Mesodermal cell (in vitro differentiated cells): ENCODE measurements at regions not wholly inside any gene's neighbourhood (a gene's known extent, or its start where the extent isn't known, plus 50 kb on each side); places are given as distances from the start of the nearest gene placed in this dataset.

Experiments
- H3K27ac ChIP-seq: 2 replicates; pipeline ENCODE4 v1.7.0; 2013; ENCODE audit warnings: mild to moderate bottlenecking, low read depth, low read length, moderate library complexity; ENCODE audit not compliant: severe bottlenecking
- H3K36me3 ChIP-seq: 2 replicates; pipeline ENCODE4 v1.7.1; 2013; ENCODE audit warnings: mild to moderate bottlenecking, low read length, moderate library complexity; ENCODE audit not compliant: control insufficient read depth, insufficient read depth
- H3K4me1 ChIP-seq: one replicate; pipeline ENCODE4 v1.7.1; 2013; ENCODE audit warnings: mild to moderate bottlenecking, low read length; ENCODE audit not compliant: insufficient read depth, control insufficient read depth, poor library complexity, severe bottlenecking
- H3K4me3 ChIP-seq: 2 replicates; pipeline ENCODE4 v1.7.0; 2013; ENCODE audit warnings: low read length, control low read depth, mild to moderate bottlenecking; ENCODE audit not compliant: insufficient read depth, poor library complexity, severe bottlenecking; ENCODE audit errors: extremely low read depth
- H3K9me3 ChIP-seq: 2 replicates; pipeline ENCODE4 v1.7.1; 2013; ENCODE audit warnings: mild to moderate bottlenecking, low read length, moderate library complexity; ENCODE audit not compliant: control insufficient read depth
- WGBS, 2 experiments: methylation state at CpG; one replicate each; pipeline ENCODE4 v1.1.5; 2013; ENCODE audit warnings: missing lambda C conversion rate in 2 of 2; ENCODE audit not compliant: insufficient coverage in 2 of 2; 5-methylcytosine and 5-hydroxymethylcytosine counted together

GRCh38 chr9:22241611-22242010, 205.0 kb upstream of the DMRTA1 start:
- no peak overlapping the region for H3K4me3 ChIP-seq
- H3K9me3 ChIP-seq, result no peaks in the 10 kb centered on the region
- no peak overlapping the region for H3K27ac ChIP-seq
- no peaks in the 10 kb centered on the region for H3K36me3 ChIP-seq
- H3K4me1 ChIP-seq, result peaks cover 44% of the 10 kb centered on the region

- H3K4me1 ChIP-seq, result peaks cover 21% of the 10 kb centered on the region
- no peaks in the 10 kb centered on the region for H3K9me3 ChIP-seq
- no peak overlapping the region for H3K27ac ChIP-seq
- no peak overlapping the region for H3K4me3 ChIP-seq
- WGBS, 2 experiments, result 19 to 37% methylated on average over 4 to 5 of the region's 9 CpGs
- H3K36me3 ChIP-seq, result no peaks in the 10 kb centered on the region
Observed at GRCh38 chr9:22244139-22245011, 202.2 kb upstream of the DMRTA1 start.

DNA sequence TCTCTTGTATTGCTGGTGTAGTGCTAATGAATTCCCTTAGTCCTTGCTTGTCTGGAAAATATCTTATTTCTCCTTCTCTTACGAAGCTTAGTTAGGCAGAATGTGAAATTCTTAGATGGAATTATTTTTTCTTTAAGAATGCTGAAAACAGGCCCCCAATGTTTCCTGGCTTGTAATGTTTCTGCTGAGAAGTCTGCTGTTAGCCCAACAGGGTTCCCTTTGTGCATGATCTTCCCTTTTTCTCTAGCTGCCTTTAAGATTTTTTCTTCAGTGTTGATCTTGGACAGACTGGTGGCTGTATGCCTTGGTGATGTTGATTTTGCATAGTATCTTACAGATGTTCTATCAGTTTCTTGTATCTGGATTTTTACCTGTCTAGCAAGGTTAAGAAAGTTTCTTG, 191.3 kb upstream of the DMRTA1 start:
- Histone ChIP-seq H3K27ac (no peak overlapping the region), H3K4me3 (no peak overlapping the region), H3K9me3 (peaks cover 15% of the 10 kb centered on the region), H3K36me3 (no peaks in the 10 kb centered on the region), H3K4me1 (no peaks in the 10 kb centered on the region)
- no CpG with 5 or more reads among the region's 1 CpG for WGBS, 2 experiments

DNA sequence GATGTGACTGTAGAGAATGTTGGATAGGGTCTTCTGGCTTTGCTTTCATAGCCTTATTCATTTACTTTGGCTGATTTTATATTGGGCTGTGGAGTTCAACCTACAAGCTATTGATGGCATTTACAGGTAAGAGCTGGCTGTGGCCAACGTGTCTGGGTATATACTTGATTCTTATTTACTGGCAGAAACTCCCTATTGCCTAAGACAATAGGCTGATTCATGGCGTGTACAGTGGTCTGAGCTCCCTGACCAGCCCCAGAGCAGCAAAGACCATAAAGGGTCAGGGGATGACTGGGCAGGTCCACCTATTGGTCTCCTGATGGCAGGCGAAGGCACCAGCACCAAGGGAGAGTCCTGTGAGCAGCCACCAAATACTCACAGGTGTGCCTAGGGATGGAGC, 190.2 kb upstream of the DMRTA1 start:
- Histone ChIP-seq H3K36me3 (no peaks in the 10 kb centered on the region), H3K9me3 (peaks cover 5% of the 10 kb centered on the region), H3K4me3 (no peak overlapping the region), H3K4me1 (no peaks in the 10 kb centered on the region), H3K27ac (no peak overlapping the region)
- 81 to 100% methylated on average over 2 to 3 of the region's 3 CpGs for whole genome bisulfite sequencing, 2 experiments

- Histone ChIP-seq H3K36me3 (no peaks in the 10 kb centered on the region), H3K27ac (no peak overlapping the region), H3K4me1 (no peaks in the 10 kb centered on the region), H3K9me3 (no peaks in the 10 kb centered on the region), H3K4me3 (no peak overlapping the region)
Observed at GRCh38 chr9:22257026-22257816, 189.4 kb upstream of the DMRTA1 start.

DNA sequence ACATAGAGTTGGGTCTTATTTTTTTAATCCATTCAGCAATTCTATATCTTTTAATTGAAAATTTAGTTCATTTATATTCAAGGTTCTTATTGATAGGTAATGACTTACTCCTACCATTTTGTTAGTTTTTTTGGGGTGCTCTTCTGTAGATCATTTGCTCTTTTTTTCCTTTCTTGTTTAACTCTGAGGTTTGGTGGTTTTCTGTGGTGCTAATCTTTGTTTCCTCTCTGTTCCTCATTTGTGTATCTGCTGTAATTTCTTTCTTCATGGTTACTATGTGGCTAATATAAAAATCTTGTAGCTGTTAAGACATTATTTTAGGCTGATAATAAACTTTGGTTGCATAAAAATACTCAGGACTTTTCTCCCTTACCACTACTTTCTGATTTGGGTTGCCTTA, 181.6 kb upstream of the DMRTA1 start:
- Histone ChIP-seq H3K9me3 (peaks cover 11% of the 10 kb centered on the region), H3K36me3 (no peaks in the 10 kb centered on the region), H3K27ac (no peak overlapping the region), H3K4me1 (no peaks in the 10 kb centered on the region), H3K4me3 (no peak overlapping the region)

DNA sequence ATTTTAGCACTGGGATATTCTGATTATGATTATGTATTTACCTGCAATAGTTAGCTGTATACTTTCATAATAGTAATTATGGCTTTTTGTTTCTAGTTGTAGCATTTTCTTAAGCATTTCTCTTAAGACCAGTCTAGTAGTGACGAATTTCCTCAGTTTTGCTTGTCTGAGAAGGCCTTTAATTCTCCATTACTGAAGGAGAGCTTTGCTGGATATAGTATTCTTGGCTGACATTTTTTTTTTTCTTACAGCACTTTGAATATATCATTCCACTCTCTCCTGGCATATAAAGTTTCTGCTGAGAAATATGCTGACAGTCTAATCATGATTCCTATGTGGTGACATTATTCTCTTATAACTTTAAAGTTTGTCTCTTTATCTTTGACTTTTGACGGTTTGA, 181.1 kb upstream of the DMRTA1 start:
- no peaks in the 10 kb centered on the region for H3K4me1 ChIP-seq
- no CpG with 5 or more reads among the region's 2 CpGs for WGBS, 2 experiments
- no peak overlapping the region for H3K4me3 ChIP-seq
- peaks cover 11% of the 10 kb centered on the region for H3K9me3 ChIP-seq
- no peak overlapping the region for H3K27ac ChIP-seq
- H3K36me3 ChIP-seq, result no peaks in the 10 kb centered on the region

GRCh38 chr9:22274477-22274876, 172.1 kb upstream of the DMRTA1 start:
- no peaks in the 10 kb centered on the region for H3K9me3 ChIP-seq
- no peak overlapping the region for H3K4me3 ChIP-seq
- no peaks in the 10 kb centered on the region for H3K4me1 ChIP-seq
- 100% methylated on average over 1 of the region's 2 CpGs for WGBS, 2 experiments
- H3K27ac ChIP-seq, result no peak overlapping the region
- H3K36me3 ChIP-seq, result no peaks in the 10 kb centered on the region

DNA sequence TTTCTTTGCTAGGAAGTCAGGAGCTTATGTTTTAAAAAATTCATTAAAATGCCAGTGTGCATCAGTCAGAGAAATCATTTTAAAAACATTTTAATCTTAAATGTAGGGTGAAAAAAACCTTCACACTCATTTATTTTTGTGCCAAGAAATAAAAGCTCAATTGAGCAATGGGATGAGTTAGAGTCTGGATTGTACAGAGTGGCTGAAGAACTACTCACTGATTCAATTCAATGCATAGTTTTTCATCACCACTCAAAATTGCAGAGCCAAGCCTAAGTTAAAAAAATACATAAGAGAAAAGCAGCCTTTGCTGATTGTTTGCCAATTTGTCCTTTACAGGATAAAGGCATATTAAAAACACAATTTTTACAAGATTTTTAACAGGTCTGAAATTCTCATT, 168.2 kb upstream of the DMRTA1 start:
- no peak overlapping the region for H3K4me3 ChIP-seq
- no peak overlapping the region for H3K27ac ChIP-seq
- no peaks in the 10 kb centered on the region for H3K36me3 ChIP-seq
- no peaks in the 10 kb centered on the region for H3K4me1 ChIP-seq
- H3K9me3 ChIP-seq, result no peaks in the 10 kb centered on the region

- WGBS, 2 experiments, result no CpG with 5 or more reads among the region's 1 CpG
- Histone ChIP-seq H3K4me1 (no peaks in the 10 kb centered on the region), H3K4me3 (no peak overlapping the region), H3K36me3 (no peaks in the 10 kb centered on the region), H3K27ac (no peak overlapping the region), H3K9me3 (no peaks in the 10 kb centered on the region)
Observed at GRCh38 chr9:22279636-22280035, 167.0 kb upstream of the DMRTA1 start.

GRCh38 chr9:22285066-22285465, 161.6 kb upstream of the DMRTA1 start:
- 71 to 100% methylated on average over 1 of the region's 1 CpG for WGBS, 2 experiments
- no peaks in the 10 kb centered on the region for H3K4me1 ChIP-seq
- H3K36me3 ChIP-seq, result no peaks in the 10 kb centered on the region
- no peak overlapping the region for H3K4me3 ChIP-seq
- H3K9me3 ChIP-seq, result no peaks in the 10 kb centered on the region
- H3K27ac ChIP-seq, result no peak overlapping the region
